GM21723 (cell line): ENCODE measurements at regions not wholly inside any gene's neighbourhood (a gene's known extent, or its start where the extent isn't known, plus 50 kb on each side); places are given as distances from the start of the nearest gene placed in this dataset.

Source experiments
- ATAC-seq: cut with Tn5 transposase; IDR thresholded peaks from one replicate; pipeline ENCODE4 v1.9.1; 2021; ENCODE audit warnings: mild to moderate bottlenecking, moderate library complexity; ENCODE audit not compliant: unreplicated experiment

- ATAC-seq, result no peak
Observed at GRCh38 chr21:28437061-28437460, 555.6 kb downstream of the LTN1 start.

- ATAC-seq, result no peak
Observed at GRCh38 chr21:28436286-28436932, 556.3 kb downstream of the LTN1 start.

GRCh38 chr21:28431527-28432200 lies 561.0 kb downstream of the LTN1 start:
- no peak for ATAC-seq

- ATAC-seq, result no peak
Observed at GRCh38 chr21:28431022-28431421, 561.7 kb downstream of the LTN1 start.

- ATAC-seq, result no peak
Observed at GRCh38 chr21:28429161-28429560, 563.5 kb downstream of the LTN1 start.

GRCh38 chr21:28427394-28428022 lies 565.2 kb downstream of the LTN1 start:
- no peak for ATAC-seq

GRCh38 chr21:28426545-28426944 lies 566.1 kb downstream of the LTN1 start:
- no peak for ATAC-seq

- ATAC-seq, result no peak
Observed at GRCh38 chr21:28423521-28424190, 569.0 kb downstream of the LTN1 start.

- ATAC-seq, result no peak
Observed at GRCh38 chr21:28421716-28422524, 570.8 kb downstream of the LTN1 start.

- no peak for ATAC-seq
Observed at GRCh38 chr21:28419811-28420210, 572.9 kb downstream of the LTN1 start.

GRCh38 chr21:28418726-28419514 lies 573.8 kb downstream of the LTN1 start:
- ATAC-seq, result no peak

- no peak for ATAC-seq
Observed at GRCh38 chr21:28410256-28410655, 582.4 kb downstream of the LTN1 start.

GRCh38 chr21:28402616-28402989 lies 590.1 kb downstream of the LTN1 start:
- ATAC-seq, result no peak

GRCh38 chr21:28397040-28397439 lies 595.6 kb downstream of the LTN1 start:
- ATAC-seq, result no peak

- ATAC-seq, result no peak
Observed at GRCh38 chr21:28396421-28396820, 596.3 kb downstream of the LTN1 start.

GRCh38 chr21:28393279-28393678 lies 599.4 kb downstream of the LTN1 start:
- ATAC-seq, result no peak

GRCh38 chr21:28391938-28392849 lies 600.5 kb downstream of the LTN1 start:
- no peak for ATAC-seq

- no peak for ATAC-seq
Observed at GRCh38 chr21:28387220-28387619, 605.5 kb downstream of the LTN1 start.

GRCh38 chr21:28385845-28386244 lies 606.8 kb downstream of the LTN1 start:
- ATAC-seq, result no peak
